HG03103 (cell line): ENCODE measurements at regions not wholly inside any gene's neighbourhood (a gene's known extent, or its start where the extent isn't known, plus 50 kb on each side); places are given as distances from the start of the nearest gene placed in this dataset.
"Not testable (repeated sequence)": the region's sequence is repeated elsewhere in the genome, so short reads cannot be mapped to it uniquely, and the experiment has no call there.

ENCODE experiments used
- ATAC-seq: cut with Tn5 transposase; IDR thresholded peaks from one replicate; pipeline ENCODE4 v1.9.1; 2021; ENCODE audit warnings: low read depth; ENCODE audit not compliant: unreplicated experiment

GRCh38 chr14:83006121-83006670, 1472.5 kb upstream of the SEL1L start:
- no peak for ATAC-seq

- ATAC-seq: not testable (repeated sequence)
Observed at GRCh38 chr14:83007052-83007451, 1473.4 kb upstream of the SEL1L start.

- no peak for ATAC-seq
Observed at GRCh38 chr14:83007641-83008225, 1474.1 kb upstream of the SEL1L start.

DNA sequence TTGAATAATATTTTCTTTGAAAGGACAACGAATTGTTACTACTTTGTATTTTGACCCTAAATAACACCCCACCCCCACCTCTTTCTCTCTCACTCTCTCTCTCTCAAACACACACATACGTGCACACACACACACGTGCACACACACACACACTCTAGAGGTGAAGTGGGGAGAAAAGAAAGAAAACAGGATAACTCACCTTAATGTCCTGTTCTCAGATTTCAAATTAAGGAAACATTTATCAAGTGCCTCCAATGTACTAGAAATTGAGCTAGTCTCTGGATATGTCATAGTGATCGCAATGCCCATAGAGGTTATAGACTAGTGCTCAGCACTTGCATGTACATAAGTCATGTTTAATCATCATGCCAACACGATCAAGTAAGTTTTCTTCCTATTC, 1483.6 kb upstream of the SEL1L start:
- no peak for ATAC-seq

DNA sequence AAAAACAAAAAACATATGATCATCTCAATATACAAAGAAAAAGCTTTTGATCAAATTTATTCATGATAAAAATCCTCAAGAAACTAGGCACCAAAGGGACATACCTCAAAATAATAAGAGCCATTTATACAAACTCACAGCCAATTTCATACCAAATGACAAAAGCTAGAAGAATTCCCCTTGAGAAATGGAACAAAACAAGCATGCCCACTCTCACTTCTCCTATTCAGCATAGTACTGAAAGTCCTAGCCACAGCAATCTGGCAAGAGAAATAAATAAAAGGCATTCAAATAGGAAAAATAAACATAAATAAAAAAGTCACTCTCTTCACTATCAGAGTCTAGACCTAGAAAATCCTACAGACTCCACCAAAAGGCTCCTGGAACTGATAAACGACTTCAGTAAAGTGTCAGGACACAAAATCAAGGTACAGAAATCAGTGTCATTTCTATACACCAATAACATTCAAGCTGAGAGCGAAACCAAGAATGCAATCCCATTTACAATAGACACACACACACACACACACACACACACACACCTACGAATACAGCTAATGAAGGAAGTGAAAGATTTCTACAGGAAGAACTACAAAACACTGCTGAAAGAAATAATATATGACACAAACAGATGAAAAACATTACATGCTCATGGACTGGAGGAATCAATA, 1486.2 kb upstream of the SEL1L start:
- ATAC-seq: no peak

DNA sequence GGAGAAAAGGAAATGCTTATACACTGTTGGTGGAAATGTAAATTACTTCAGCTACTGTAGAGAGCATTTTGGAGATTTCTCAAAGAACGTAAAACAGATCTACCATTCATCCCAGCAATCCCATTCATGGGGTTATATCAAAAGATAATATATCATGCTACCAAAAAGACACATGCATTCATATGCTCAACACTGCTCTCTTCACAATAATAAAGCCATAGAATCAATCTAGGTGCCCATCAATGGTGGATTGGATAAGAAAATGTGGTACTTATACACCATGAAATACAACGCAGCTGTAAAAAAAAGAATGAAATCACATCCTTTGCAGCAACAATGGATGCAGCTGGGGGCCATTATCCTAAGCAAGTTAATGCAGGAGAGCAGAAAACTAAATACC, 1487.7 kb upstream of the SEL1L start:
- ATAC-seq: no peak

DNA sequence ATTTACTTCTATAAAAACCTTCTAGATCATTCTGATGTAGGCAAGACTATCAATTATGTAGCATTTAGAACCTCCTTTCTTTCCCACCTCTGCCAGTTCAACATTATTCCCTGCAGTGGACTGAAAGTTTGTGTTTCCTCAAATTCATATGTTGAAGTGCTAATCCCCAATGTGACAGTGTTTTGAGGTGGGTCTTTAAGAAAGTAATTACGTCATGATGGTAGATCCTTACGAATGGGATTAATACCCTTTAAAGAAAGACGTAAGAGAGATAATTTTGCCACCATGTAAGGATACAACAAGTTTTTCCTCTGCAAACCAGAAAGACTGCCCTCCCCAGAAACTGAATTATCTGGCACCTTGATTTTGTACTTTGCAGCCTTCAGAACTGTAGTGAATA, 1489.7 kb upstream of the SEL1L start:
- no peak for ATAC-seq

DNA sequence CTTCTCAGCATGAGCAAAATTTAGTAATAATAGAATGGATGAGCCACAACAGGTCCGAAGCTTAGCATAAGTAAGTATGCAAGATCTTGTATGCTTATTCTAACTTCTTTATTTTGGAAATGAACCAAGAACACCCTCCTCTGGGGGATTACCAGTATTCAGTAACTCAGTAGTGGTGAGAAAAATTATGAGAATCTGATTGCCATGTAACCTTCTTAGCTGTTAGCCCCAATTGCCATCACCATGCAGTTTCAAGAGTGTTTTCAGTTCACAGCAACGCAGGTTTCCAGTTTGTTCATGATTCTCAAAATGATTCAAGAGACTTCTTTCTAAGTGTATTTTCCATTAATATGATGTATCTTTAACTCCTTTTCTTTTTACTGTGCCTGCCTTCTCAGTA, 1507.6 kb upstream of the SEL1L start:
- ATAC-seq: no peak

DNA sequence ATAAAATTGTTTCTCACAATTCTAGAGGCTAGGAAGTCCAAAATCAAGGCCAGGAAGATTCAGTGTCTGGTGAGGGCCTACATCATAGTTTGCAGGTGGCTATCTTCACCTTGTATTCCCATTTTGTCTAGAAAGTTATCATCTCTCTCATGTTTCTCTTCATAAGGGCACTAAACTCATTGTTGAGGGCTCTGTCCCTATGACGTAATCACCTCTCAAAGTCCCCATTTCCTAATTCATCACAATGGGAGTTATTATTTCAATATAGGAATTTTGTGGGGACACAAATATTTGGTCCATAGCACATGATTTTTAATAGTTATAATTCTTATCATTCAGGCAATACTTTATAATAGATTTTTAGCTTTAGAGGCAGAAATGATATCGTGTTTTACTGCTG, 1509.2 kb upstream of the SEL1L start:
- no peak for ATAC-seq

DNA sequence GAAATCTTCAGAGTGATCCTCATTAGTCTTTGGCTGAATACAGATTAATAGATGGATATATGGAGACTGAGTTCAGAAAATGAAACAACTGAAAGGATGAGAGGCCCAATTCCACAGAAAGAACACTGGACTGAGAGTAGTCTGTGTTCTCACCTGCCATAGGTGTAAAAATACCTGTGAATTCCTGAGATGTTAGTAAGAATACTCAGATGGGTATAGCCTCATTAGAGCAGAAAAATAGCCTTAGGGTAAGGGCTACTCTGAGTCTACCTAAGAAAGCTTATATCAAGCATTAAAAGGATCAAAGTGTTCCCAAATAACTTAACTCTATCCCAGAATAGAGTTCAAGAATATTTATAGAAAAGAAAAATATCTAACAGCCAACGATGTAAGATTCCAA, 1510.3 kb upstream of the SEL1L start:
- ATAC-seq: no peak

DNA sequence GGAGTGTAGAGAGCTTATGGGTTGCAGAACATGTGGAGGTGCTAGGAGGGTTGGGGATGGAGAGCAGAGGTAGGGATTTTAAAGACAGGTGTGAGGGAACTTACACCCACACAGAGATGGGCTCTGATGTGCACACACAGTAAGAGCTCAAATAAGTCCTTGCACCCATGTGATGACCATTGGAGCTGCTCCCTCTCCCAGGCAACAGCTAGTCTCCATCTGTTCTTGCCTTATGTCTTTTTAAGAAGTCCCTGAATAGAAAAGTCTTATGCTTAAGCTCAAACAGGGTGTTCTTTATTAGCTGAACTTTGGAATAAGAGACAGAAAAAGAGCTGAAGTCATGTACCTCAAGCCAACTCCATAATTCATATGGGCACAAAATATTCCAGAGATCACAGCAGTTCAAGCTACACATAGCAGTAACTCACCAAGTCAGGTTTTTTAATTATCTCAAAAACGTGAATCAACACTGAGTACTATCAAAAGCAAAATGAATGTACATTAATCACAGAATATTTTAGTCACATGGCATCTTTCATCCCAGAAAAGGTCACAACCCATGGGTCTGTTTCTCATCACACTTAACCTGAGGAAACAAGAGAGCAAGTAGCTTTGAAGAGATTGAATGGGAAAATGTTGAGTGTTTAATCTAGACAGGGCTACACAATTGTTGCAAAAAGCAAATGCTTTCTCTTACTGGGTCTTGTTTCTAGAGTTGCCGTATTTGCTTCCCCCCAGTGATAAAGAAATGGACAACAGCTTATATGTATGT, 1513.6 kb upstream of the SEL1L start:
- no peak for ATAC-seq

GRCh38 chr14:83053022-83053710, 1519.5 kb upstream of the SEL1L start:
- ATAC-seq: no peak

DNA sequence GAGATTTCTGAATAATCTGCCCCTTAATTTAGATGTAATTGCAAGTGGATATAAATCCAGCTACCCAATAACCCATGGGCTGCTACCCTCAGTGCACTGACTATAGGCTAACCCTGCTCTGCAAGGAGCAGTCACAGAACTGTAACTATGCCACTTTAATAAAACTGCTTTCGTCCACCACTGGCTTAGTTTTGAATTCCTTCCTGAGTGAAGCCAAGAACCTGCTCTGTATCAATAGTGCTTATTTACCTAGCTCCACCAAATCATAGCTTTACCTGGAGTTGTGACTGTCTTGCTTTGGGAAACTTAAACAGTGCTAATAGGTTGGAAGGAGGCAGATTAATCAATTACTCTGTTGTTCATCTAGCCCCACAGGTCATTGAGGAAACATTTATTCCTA, 1524.4 kb upstream of the SEL1L start:
- ATAC-seq: no peak

GRCh38 chr14:83071888-83072501, 1538.3 kb upstream of the SEL1L start:
- no peak for ATAC-seq

DNA sequence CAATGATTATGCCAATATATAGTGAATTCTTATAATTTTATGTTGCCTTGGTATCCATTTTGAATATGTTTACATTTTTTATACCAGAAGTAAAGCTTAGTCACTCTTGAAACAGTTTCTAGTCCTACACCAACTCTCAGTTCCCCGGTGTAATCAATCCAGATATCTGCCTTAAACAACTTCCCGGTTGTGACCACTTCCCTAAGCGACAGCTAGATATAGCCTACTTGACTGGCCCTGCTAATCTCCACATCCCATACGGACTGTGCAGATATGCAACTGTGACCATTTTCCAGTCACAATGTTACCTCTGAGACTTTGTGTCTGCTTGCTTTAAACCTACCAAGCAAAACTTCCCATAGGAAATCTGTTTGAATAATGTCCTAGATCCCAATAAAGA, 1551.5 kb upstream of the SEL1L start:
- ATAC-seq: no peak

- ATAC-seq: no peak
Observed at GRCh38 chr14:83085725-83086124, 1552.1 kb upstream of the SEL1L start.

DNA sequence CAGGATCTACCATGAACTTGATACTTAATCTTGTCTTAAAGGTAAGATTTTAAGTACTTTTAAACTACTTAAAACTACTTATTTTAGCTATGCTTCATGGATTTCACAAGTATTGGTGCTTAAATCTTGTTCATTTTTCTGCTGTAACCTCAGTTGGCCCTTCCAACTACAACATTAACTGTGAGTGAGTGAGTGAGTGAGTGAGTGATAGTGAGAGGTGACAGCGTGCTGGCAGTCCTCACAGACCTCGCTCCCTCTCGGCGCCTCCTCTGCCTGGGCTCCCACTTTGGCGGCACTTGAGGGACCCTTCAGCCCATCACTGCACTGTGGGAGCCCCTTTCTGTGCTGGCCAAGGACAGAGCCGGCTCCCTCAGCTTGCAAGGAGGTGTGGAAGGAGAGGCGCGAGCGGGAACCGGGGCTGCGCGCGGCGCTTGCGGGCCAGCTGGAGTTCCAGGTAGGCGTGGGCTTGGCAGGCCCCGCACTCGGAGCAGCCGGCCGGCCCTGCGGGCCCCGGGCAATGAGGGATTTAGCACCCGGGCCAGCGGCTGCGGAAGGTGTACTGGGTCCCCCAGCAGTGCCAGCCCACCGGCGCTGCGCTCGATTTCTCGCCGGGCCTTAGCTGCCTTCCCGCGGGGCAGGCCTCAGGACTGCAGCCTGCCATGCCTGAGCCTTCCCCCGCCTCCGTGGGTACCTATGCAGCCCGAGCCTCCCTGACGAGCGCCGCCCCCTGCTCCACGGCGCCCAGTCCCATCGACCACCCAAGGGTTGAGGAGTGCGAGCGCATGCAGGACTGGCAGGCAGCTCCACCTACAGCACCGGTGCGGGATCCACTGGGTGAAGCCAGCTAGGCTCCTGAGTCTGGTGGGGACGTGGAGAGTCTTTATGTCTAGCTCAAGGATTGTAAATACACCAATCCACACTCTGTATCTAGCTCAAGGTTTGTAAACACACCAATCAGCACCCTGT, 1558.6 kb upstream of the SEL1L start:
- ATAC-seq: not testable (repeated sequence)

DNA sequence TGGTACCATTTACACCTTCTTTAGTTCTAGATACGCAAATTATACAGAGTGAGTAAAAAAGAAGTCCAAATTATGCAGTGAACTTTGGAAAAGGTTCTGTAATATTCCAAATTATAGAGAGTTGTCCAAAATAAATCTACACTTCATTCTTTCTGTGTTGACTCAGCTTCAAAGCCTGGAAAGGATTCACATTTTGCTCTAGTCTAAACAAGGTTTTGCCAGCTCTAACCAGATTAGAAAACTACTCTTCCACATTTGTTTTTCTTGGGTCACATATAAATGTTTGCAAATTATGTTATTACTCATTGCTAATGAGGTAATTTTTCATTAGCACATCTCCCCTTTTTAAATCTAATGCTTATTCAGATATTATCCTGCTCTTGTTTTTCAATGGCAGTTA, 1562.4 kb upstream of the SEL1L start:
- no peak for ATAC-seq

- no peak for ATAC-seq
Observed at GRCh38 chr14:83101846-83102245, 1568.2 kb upstream of the SEL1L start.
